Keratinocyte (primary cell): ENCODE measurements at regions not wholly inside any gene's neighbourhood (a gene's known extent, or its start where the extent isn't known, plus 50 kb on each side); places are given as distances from the start of the nearest gene placed in this dataset.

ENCODE experiments used
- EZH2 ChIP-seq: IDR thresholded peaks from one replicate; pipeline ENCODE4 v1.6.1; 2012; ENCODE audit warnings: inconsistent platforms, mild to moderate bottlenecking, low read length, moderate library complexity
- TF ChIP-seq, protein P1 (sequence below), 3 experiments: IDR thresholded peaks in 1 of 3; conservative IDR thresholded peaks in 1 of 3; optimal IDR thresholded peaks in 1 of 3; 2 replicates in 2 of 3; 3 replicates in 1 of 3; pipeline versions ENCODE3 to v1.5.1; 2011; ENCODE audit warnings: low read length in 3 of 3, mild to moderate bottlenecking in 3 of 3, moderate library complexity in 2 of 3, control low read depth in 1 of 3, inconsistent platforms in 1 of 3; ENCODE audit not compliant: insufficient read depth in 2 of 3; ENCODE audit errors: extremely low read depth in 1 of 3

DNA sequence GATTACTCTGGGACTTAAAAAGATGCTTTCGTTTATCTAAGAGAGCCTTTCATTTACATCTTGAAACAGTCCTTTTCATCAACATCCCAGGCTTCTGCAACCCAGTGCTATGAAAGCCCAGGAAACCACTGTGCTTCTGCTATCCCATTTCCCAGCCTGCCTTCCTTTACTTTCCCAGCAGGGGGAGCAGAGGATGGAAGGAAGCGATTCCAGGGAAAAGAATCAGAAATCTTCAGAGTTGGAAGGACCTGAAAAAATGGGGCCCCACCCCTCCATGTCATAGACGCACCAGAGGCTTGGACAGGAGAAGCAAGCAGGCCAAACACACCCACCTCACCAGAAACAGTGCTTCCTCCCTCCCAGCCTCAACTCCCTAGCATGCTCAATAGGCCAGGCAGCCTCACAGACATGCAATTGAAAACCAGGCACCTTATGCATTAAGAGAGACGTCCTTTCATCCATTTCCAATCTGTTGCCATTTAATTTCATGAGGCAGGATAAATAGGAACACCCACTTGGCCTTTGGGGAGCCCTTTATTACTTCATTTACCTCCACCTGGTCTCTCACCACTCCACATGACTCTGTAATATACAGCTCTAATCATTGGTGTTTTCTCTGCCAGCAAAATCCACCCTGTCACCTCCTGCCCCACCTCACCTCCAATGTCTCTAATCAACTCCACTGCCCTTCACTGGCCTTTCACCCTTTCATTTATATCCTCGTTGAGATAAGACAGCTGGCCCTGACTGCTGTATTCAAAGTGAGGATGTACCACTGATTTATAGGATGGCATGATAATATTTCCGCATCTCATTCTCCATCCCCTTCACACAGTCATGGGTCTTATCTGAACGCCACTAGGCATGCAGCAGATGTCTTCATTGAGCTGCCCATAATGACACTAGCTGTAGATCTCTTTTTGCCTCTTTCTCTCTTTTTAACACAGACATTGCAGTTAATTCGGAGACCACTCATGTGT lies 583.9 kb downstream of the NTRK3 start:
- TF ChIP-seq, protein P1, sequence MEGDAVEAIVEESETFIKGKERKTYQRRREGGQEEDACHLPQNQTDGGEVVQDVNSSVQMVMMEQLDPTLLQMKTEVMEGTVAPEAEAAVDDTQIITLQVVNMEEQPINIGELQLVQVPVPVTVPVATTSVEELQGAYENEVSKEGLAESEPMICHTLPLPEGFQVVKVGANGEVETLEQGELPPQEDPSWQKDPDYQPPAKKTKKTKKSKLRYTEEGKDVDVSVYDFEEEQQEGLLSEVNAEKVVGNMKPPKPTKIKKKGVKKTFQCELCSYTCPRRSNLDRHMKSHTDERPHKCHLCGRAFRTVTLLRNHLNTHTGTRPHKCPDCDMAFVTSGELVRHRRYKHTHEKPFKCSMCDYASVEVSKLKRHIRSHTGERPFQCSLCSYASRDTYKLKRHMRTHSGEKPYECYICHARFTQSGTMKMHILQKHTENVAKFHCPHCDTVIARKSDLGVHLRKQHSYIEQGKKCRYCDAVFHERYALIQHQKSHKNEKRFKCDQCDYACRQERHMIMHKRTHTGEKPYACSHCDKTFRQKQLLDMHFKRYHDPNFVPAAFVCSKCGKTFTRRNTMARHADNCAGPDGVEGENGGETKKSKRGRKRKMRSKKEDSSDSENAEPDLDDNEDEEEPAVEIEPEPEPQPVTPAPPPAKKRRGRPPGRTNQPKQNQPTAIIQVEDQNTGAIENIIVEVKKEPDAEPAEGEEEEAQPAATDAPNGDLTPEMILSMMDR (optimal IDR thresholded peaks at IDR 0.05 in 1 of 3, IDR thresholded peaks at IDR 0.05 in 1 of 3, conservative IDR thresholded peaks at IDR 0.05 in 1 of 3; ENCODE audit: extremely low read depth in 1 of 3, insufficient read depth in 2 of 3, low read length in 3 of 3) = peak; percentile 43 to 73 (median 54)
- TF ChIP-seq EZH2 = no peak
